ENCODE measurements at regions not wholly inside any gene's neighbourhood (a gene's known extent, or its start where the extent isn't known, plus 50 kb on each side); places are given as distances from the start of the nearest gene placed in this dataset.
"Not testable (repeated sequence)": the region's sequence is repeated elsewhere in the genome, so short reads cannot be mapped to it uniquely, and the experiment has no call there.

- DNase-seq (ENCODE audit: low read depth) = no peak
Measured at GRCh38 chr21:35602811-35603362, 457.4 kb downstream of the SETD4 start.

- no peak for DNase-seq (ENCODE audit: low read depth)
Measured at GRCh38 chr21:35601211-35601610, 459.1 kb downstream of the SETD4 start.

GRCh38 chr21:35599164-35599563, 461.2 kb downstream of the SETD4 start:
- DNase-seq (ENCODE audit: low read depth) = no peak

GRCh38 chr21:35597750-35598339, 462.5 kb downstream of the SETD4 start:
- DNase-seq (ENCODE audit: low read depth) = no peak

GRCh38 chr21:35594905-35595304, 465.4 kb downstream of the SETD4 start:
- no peak for DNase-seq (ENCODE audit: low read depth)

- no peak for DNase-seq (ENCODE audit: low read depth)
Measured at GRCh38 chr21:35593000-35593502, 467.3 kb downstream of the SETD4 start.

GRCh38 chr21:35590284-35590683, 470.0 kb downstream of the SETD4 start:
- not testable (repeated sequence) for DNase-seq (ENCODE audit: low read depth)

GRCh38 chr21:35587841-35588380, 472.4 kb downstream of the SETD4 start:
- no peak for DNase-seq (ENCODE audit: low read depth)

- no peak for DNase-seq (ENCODE audit: low read depth)
Measured at GRCh38 chr21:35586305-35586704, 474.0 kb downstream of the SETD4 start.

GRCh38 chr21:35585878-35586277, 474.4 kb downstream of the SETD4 start:
- no peak for DNase-seq (ENCODE audit: low read depth)

GRCh38 chr21:35585155-35585554, 475.2 kb downstream of the SETD4 start:
- no peak for DNase-seq (ENCODE audit: low read depth)

- no peak for DNase-seq (ENCODE audit: low read depth)
Measured at GRCh38 chr21:35583566-35584216, 476.6 kb downstream of the SETD4 start.

GRCh38 chr21:35582731-35583130, 477.6 kb downstream of the SETD4 start:
- DNase-seq (ENCODE audit: low read depth) = no peak

GRCh38 chr21:35581640-35582039, 478.7 kb downstream of the SETD4 start:
- no peak for DNase-seq (ENCODE audit: low read depth)

- DNase-seq (ENCODE audit: low read depth) = no peak
Measured at GRCh38 chr21:35579520-35580293, 480.6 kb downstream of the SETD4 start.

- no peak for DNase-seq (ENCODE audit: low read depth)
Measured at GRCh38 chr21:35578831-35579471, 481.4 kb downstream of the SETD4 start.

- peak; percentile 67 for DNase-seq (ENCODE audit: low read depth)
Measured at GRCh38 chr21:35578347-35578782, 482.0 kb downstream of the SETD4 start.

GRCh38 chr21:35575280-35575915, 484.9 kb downstream of the SETD4 start:
- peak; percentile 55 for DNase-seq (ENCODE audit: low read depth)

GRCh38 chr21:35573472-35574374, 486.6 kb downstream of the SETD4 start:
- no peak for DNase-seq (ENCODE audit: low read depth)

- DNase-seq (ENCODE audit: low read depth) = no peak
Measured at GRCh38 chr21:35571910-35572309, 488.4 kb downstream of the SETD4 start.
